ENCODE measurements at regions not wholly inside any gene's neighbourhood (a gene's known extent, or its start where the extent isn't known, plus 50 kb on each side); places are given as distances from the start of the nearest gene placed in this dataset.

DNA sequence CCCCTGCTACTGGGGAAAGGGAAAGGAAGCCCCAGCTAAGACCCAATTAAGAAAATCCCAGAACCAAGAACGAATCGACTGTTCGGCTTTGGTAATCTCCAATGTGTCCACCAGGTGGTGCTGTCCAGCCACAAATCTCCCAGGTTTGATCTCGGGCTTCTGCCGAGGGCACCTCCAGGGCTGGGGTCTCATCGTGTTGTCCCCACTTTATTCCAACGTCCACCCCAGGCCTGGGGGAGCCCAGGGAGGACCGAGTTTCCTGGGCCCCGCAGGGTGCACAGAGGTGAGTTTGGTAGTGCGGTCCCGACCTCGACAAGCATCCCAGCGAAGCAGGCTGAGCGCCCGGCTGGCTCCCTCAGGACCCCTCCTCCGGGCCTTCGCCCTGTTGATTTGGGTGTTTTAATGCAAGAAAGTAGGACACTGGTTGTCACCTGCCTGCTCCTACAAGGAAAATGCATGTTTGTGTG, 185.1 kb downstream of the GOLGA6L6 start:
- peak; percentile 84 for TF ChIP-seq CTCF (conservative IDR thresholded peaks at IDR 0.05; ENCODE audit: low read length)
- no peak for TF ChIP-seq EZH2phosphoT487 (IDR thresholded peaks at IDR 0.05; ENCODE audit: borderline replicate concordance, low read depth, low read length)
